Neural crest cell (in vitro differentiated cells): ENCODE measurements at regions not wholly inside any gene's neighbourhood (a gene's known extent, or its start where the extent isn't known, plus 50 kb on each side); places are given as distances from the start of the nearest gene placed in this dataset.

Source experiments
- DNase-seq: peaks from one replicate; pipeline ENCODE4 v3.0.0; 2021; ENCODE audit warnings: low read depth, mixed read lengths, low spot score
- H3K27ac Mint-ChIP-seq: one replicate; pipeline ENCODE4 v1.8.0; 2021; ENCODE audit warnings: mild to moderate bottlenecking, mixed read lengths; ENCODE audit not compliant: unreplicated experiment
- H3K27me3 Mint-ChIP-seq: 2 replicates; pipeline ENCODE4 v1.8.0; 2021; ENCODE audit warnings: low read depth, mild to moderate bottlenecking, mixed read lengths
- H3K36me3 Mint-ChIP-seq: 2 replicates; pipeline ENCODE4 v1.8.0; 2021; ENCODE audit warnings: low read depth, mild to moderate bottlenecking, mixed read lengths
- H3K4me1 Mint-ChIP-seq: 2 replicates; pipeline ENCODE4 v1.8.0; 2021; ENCODE audit warnings: mixed read lengths
- H3K4me3 Mint-ChIP-seq: one replicate; pipeline ENCODE4 v1.8.0; 2021; ENCODE audit warnings: mild to moderate bottlenecking, mixed read lengths
- H3K9me3 Mint-ChIP-seq: 2 replicates; pipeline ENCODE4 v1.8.0; 2021; ENCODE audit warnings: mixed read lengths
- TF ChIP-seq, protein P1 (sequence below): fragments of 200-600 bp; sonication (generic); conservative IDR thresholded peaks from 2 replicates; pipeline ENCODE4 v1.5.0; 2021; ENCODE audit warnings: antibody characterized with exemption, mild to moderate bottlenecking

- no peak overlapping the region for H3K4me3 Mint-ChIP-seq
- TF ChIP-seq, protein P1, sequence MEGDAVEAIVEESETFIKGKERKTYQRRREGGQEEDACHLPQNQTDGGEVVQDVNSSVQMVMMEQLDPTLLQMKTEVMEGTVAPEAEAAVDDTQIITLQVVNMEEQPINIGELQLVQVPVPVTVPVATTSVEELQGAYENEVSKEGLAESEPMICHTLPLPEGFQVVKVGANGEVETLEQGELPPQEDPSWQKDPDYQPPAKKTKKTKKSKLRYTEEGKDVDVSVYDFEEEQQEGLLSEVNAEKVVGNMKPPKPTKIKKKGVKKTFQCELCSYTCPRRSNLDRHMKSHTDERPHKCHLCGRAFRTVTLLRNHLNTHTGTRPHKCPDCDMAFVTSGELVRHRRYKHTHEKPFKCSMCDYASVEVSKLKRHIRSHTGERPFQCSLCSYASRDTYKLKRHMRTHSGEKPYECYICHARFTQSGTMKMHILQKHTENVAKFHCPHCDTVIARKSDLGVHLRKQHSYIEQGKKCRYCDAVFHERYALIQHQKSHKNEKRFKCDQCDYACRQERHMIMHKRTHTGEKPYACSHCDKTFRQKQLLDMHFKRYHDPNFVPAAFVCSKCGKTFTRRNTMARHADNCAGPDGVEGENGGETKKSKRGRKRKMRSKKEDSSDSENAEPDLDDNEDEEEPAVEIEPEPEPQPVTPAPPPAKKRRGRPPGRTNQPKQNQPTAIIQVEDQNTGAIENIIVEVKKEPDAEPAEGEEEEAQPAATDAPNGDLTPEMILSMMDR = no peak
- DNase-seq = no peak
- no peak overlapping the region for H3K27ac Mint-ChIP-seq
- H3K4me1 Mint-ChIP-seq = no peaks in the 10 kb centered on the region
- peaks cover 2% of the 10 kb centered on the region for H3K27me3 Mint-ChIP-seq
- peaks cover under 1% of the 10 kb centered on the region for H3K9me3 Mint-ChIP-seq
- no peaks in the 10 kb centered on the region for H3K36me3 Mint-ChIP-seq
These were observed 53.6 kb upstream of the KCNJ15 start for GRCh38 chr21:38203229-38203628.

GRCh38 chr21:38205940-38206339 is 50.9 kb upstream of the KCNJ15 start:
- Mint-ChIP-seq H3K27ac (no peak overlapping the region), H3K4me1 (no peaks in the 10 kb centered on the region), H3K36me3 (no peaks in the 10 kb centered on the region), H3K27me3 (peaks cover 3% of the 10 kb centered on the region), H3K4me3 (no peak overlapping the region), H3K9me3 (peaks cover 8% of the 10 kb centered on the region)
- TF ChIP-seq, protein P1 = no peak
- DNase-seq = no peak

- TF ChIP-seq, protein P1 = no peak
- H3K4me1 Mint-ChIP-seq = no peaks in the 10 kb centered on the region
- peaks cover 3% of the 10 kb centered on the region for H3K27me3 Mint-ChIP-seq
- no peaks in the 10 kb centered on the region for H3K36me3 Mint-ChIP-seq
- no peak for DNase-seq
- H3K4me3 Mint-ChIP-seq = no peak overlapping the region
- no peak overlapping the region for H3K27ac Mint-ChIP-seq
- peaks cover 8% of the 10 kb centered on the region for H3K9me3 Mint-ChIP-seq
These were observed 50.1 kb upstream of the KCNJ15 start for GRCh38 chr21:38206646-38207045.
